HG03139 (cell line): ENCODE measurements at regions not wholly inside any gene's neighbourhood (a gene's known extent, or its start where the extent isn't known, plus 50 kb on each side); places are given as distances from the start of the nearest gene placed in this dataset.
"Not testable (repeated sequence)": the region's sequence is repeated elsewhere in the genome, so short reads cannot be mapped to it uniquely, and the experiment has no call there.

Experiments used
- ATAC-seq: cut with Tn5 transposase; IDR thresholded peaks from one replicate; pipeline ENCODE4 v1.9.1; 2021; ENCODE audit not compliant: unreplicated experiment

DNA sequence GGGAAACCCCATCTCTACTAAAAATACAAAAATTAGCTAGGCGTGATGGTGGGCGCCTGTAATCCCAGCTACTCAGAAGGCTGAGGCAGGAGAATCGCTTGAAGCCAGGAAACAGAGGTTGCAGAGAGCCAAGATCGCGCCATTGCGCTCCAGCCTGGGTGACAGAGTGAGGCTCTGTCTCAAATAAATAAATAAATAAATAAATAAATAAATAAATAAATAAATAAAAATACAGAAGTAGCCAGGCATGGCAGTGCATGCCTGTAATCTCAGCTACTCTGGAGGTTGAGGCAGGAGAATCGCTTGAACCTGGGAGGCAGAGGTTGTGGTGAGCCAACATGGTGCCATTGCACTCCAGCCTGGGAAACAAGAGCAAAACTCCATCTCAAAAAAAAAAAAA is 1068.7 kb upstream of the CITED2 start:
- not testable (repeated sequence) for ATAC-seq

DNA sequence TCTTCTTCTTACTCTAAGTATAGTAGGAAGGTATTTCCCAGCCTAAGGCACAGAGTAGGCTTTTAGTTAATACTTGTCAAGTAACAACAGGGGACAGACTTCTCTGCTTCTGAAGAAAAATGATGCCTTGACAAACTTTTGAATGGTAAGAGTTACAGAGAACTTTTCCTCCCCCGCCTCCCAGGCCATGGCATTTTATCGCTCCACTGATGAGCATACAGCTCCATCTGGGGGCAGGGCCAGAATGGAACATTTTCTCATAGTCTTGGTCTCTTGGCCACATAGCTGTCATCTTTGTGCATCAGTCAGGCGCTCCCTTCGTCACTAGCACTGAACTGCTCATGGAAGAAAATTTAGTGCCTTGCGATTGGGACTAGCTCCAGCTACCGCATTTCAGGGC is 1066.8 kb upstream of the CITED2 start:
- no peak for ATAC-seq

DNA sequence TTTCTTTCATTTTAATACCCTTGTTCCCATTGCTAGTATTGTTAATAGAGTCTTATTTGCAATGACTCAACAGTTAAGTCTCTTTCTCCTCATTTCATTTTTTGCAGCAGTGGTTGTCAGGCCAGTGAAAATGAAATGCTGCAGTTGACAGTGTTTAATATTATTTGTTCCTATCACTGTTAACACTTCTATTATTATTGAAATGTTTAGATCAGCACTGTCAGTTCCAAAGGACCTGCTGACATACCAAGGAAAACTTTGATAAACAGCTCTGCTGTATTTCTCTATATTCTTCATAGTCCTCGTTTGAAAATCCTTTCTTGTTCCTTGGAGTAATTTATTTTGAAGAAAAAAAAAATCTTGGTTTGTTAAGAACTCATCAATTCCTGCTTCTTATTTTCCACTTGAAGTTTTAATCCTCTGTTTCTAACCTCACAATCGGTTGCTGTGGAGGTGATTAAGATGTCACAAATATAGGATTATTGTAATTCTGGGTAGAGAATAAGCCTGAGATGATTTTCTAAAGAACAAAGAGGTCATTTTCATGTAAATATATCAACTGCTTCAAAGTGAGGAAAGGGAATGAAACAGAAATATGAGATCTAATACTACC is 1065.9 kb upstream of the CITED2 start:
- ATAC-seq, result no peak

DNA sequence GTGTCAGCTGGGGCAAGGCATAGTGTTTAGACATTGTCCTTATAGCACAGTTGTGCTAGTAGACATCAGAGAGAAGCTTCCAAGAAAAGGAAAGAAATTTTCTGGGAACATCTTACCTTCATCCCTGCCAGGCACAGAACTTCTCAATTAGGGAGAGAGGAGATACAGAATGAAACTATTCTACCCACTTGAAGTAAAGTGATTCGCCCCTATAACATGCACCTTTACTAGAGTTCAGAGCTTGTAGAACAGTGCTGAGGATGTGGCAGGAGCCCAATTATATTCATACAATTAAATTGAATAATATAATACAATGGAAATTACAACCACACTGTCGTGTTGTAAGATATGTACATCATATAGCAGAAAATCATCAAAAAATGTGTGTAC is 1063.9 kb upstream of the CITED2 start:
- ATAC-seq, result no peak

- no peak for ATAC-seq
These were observed 1063.3 kb upstream of the CITED2 start for GRCh38 chr6:140437619-140438345.

DNA sequence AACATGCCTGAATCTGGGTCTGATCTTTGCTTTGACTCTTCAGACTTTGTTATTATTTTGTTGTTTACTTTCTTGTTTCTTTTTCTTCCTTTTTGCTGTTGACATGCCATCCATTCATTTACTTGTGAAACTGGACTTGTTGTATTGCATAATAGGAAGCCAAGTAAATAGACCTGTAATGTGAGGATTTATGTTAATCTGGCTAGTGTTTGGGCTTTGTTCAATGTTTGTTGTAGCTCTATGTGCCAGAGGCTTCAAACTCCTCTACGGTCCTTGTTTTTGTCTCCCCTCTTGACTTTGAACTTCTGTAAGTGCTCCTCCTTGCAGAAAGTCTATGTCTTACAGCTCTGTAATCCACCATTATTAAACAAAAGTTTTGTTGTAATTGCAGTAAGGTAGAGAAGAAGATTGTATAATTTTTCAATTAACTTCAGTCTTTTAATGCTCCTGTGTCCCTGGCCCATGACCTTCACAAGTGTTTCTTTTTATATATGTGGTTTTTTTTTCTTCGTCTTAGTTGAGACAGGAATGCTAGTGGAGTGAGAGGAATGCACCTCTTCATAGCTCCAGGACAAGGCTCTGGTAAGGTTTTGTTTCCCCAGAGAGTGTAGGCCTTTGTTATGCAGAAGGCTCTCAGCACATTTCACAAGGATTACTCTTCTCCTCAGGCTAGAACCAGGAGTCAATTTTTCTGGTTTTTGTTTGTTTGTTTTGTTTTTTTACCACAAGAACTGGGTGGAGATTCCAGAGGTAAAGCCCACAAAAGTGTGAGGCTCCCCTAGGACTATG is 1061.8 kb upstream of the CITED2 start:
- ATAC-seq, result no peak

- ATAC-seq, result no peak
These were observed 1060.3 kb upstream of the CITED2 start for GRCh38 chr6:140434761-140435160.

- ATAC-seq, result no peak
These were observed 1058.6 kb upstream of the CITED2 start for GRCh38 chr6:140433072-140433471.

DNA sequence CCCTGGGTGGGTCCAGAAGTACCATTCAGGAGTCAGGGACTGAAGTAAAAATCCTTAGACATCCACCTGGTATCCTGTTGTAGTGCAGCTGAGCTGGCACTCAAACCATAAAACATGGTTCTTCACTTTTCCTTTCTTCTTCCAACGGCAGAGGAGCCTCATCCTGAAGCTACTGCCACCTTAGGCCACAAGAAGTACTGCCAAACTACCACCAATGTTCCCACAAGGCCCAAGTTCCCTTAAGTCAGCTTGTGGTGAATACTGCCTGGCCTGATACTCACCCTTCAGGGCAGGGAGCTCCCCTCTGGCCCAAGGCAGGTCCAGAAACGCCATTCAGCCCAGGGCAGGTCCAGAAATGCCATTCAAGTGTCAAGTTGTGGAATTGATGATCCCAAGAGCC is 1053.4 kb upstream of the CITED2 start:
- ATAC-seq, result no peak

- no peak for ATAC-seq
These were observed 1040.6 kb upstream of the CITED2 start for GRCh38 chr6:140414966-140415620.

DNA sequence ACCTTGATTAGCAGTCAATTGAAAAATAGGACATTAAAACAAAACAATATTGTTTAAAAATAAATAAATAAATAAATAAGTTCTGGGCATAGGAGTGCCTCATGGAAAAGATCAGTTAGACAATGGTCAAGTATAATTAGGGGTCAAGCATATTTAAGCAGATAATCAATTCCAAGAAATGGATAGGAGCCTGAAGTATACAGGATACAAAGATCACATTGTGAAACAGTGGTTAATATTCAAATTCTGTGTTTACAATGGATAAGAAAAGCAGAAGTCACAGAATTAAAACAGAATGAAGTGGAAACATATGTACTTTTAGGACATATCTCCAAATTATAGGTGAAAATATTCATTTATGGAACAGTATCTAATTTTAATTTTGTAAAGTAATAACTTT is 1028.6 kb upstream of the CITED2 start:
- no peak for ATAC-seq

GRCh38 chr6:140401761-140402160 is 1027.3 kb upstream of the CITED2 start:
- ATAC-seq, result no peak

- ATAC-seq, result no peak
These were observed 1023.6 kb upstream of the CITED2 start for GRCh38 chr6:140398076-140398475.

DNA sequence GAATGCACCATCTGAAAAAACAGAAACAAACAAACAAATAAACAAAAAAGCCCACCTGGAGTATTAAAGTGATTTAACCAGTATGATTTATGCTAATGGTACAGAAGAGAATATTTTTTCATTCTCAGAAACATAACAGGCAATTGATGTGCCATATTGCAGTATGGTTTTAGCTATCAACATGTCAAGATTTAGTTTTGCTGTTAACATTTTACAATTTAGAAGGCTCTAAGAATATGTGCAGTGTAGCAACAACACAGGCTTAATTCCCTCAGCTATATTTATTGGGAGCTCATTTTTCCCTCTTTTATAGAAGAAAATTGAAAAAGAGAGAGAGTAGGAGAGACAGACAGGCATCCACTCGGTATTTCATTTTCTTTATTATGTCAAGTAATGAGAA is 1022.7 kb upstream of the CITED2 start:
- no peak for ATAC-seq

- ATAC-seq, result no peak
These were observed 1019.5 kb upstream of the CITED2 start for GRCh38 chr6:140393665-140394540.

- no peak for ATAC-seq
These were observed 1014.4 kb upstream of the CITED2 start for GRCh38 chr6:140388815-140389214.

GRCh38 chr6:140388192-140388802 is 1013.8 kb upstream of the CITED2 start:
- no peak for ATAC-seq

GRCh38 chr6:140385679-140386078 is 1011.2 kb upstream of the CITED2 start:
- ATAC-seq, result no peak

GRCh38 chr6:140382355-140382754 is 1007.9 kb upstream of the CITED2 start:
- no peak for ATAC-seq
